ENCODE measurements at regions not wholly inside any gene's neighbourhood (a gene's known extent, or its start where the extent isn't known, plus 50 kb on each side); places are given as distances from the start of the nearest gene placed in this dataset.

- TF ChIP-seq CTCF (IDR thresholded peaks at IDR 0.05) (no peak), POLR2A (IDR thresholded peaks at IDR 0.05; ENCODE audit: low read depth) (no peak), POLR2AphosphoS5 (IDR thresholded peaks at IDR 0.05) (no peak)
These were observed 187.8 kb downstream of the PYDC2 start for GRCh38 chr3:191648787-191649186.

All from esophagus muscularis mucosa (tissue), 3 donors.